Smooth muscle cell (in vitro differentiated cells): ENCODE measurements at regions not wholly inside any gene's neighbourhood (a gene's known extent, or its start where the extent isn't known, plus 50 kb on each side); places are given as distances from the start of the nearest gene placed in this dataset.

Experiments
- DNase-seq: peaks from one replicate; lab custom pipeline; 2025; ENCODE audit not compliant: unreplicated experiment; lab: John Stamatoyannopoulos, UW
- H2AFZ ChIP-seq: fragments of 200-600 bp; sonication (generic); 2 replicates; pipeline ENCODE4 v1.6.0; 2016; ENCODE audit warnings: antibody characterized with exemption, low read depth, mild to moderate bottlenecking
- H3F3A ChIP-seq: fragments of 200-600 bp; sonication (generic); 2 replicates; pipeline ENCODE4 v1.6.0; 2017; ENCODE audit warnings: antibody characterized with exemption, low read depth
- H3K27ac ChIP-seq: fragments of 200-600 bp; sonication (generic); 2 replicates; pipeline ENCODE4 v1.5.1; 2016; ENCODE audit warnings: low read depth, mild to moderate bottlenecking
- H3K27me3 ChIP-seq: fragments of 200-600 bp; sonication (generic); 2 replicates; pipeline ENCODE4 v1.6.1; 2016; ENCODE audit warnings: low read depth, mild to moderate bottlenecking
- H3K36me3 ChIP-seq: fragments of 200-600 bp; sonication (generic); 2 replicates; pipeline ENCODE4 v1.5.1; 2016; ENCODE audit warnings: low read depth
- H3K4me1 ChIP-seq: fragments of 200-600 bp; sonication (generic); 2 replicates; pipeline ENCODE4 v1.5.1; 2016; ENCODE audit warnings: low read depth
- H3K4me2 ChIP-seq: fragments of 200-600 bp; sonication (generic); 2 replicates; pipeline ENCODE4 v1.6.0; 2016; ENCODE audit warnings: mild to moderate bottlenecking
- H3K4me3 ChIP-seq: fragments of 200-600 bp; sonication (generic); 2 replicates; pipeline ENCODE4 v1.5.1; 2016; ENCODE audit warnings: mild to moderate bottlenecking
- H3K79me2 ChIP-seq: fragments of 200-600 bp; sonication (generic); 2 replicates; pipeline ENCODE4 v1.6.0; 2016; ENCODE audit warnings: low read depth, mild to moderate bottlenecking
- H3K9ac ChIP-seq: fragments of 200-600 bp; sonication (generic); 2 replicates; pipeline ENCODE4 v1.6.0; 2016; ENCODE audit warnings: low read depth
- H3K9me3 ChIP-seq: fragments of 200-600 bp; sonication (generic); replicated peaks from 2 replicates; pipeline ENCODE4 v1.5.1; 2016; ENCODE audit warnings: low read depth
- H4K20me1 ChIP-seq: fragments of 200-600 bp; sonication (generic); 2 replicates; pipeline ENCODE4 v1.6.0; 2016; ENCODE audit warnings: low read depth
- CTCF ChIP-seq: fragments of 200-600 bp; sonication (generic); IDR thresholded peaks from 2 replicates; pipeline ENCODE4 v1.5.1; 2017; ENCODE audit warnings: borderline replicate concordance, mild to moderate bottlenecking, antibody characterized with exemption; ENCODE audit not compliant: insufficient read depth, poor library complexity, severe bottlenecking
- WGBS: methylation state at CpG from one replicate; pipeline ENCODE4 v1.1.7; 2016; ENCODE audit warnings: low lambda C conversion rate; 5-methylcytosine and 5-hydroxymethylcytosine counted together

- Histone ChIP-seq H3K9me3 (no peaks in the 10 kb centered on the region), H3K27me3 (no peaks in the 10 kb centered on the region), H3K79me2 (no peaks in the 10 kb centered on the region), H3K4me2 (peak overlapping the region; percentile 10), H2AFZ (no peak overlapping the region), H3K4me1 (no peaks in the 10 kb centered on the region), H3K36me3 (no peaks in the 10 kb centered on the region), H3F3A (no peaks in the 10 kb centered on the region), H3K9ac (no peak overlapping the region), H3K4me3 (no peak overlapping the region), H3K27ac (no peak overlapping the region), H4K20me1 (no peaks in the 10 kb centered on the region)
- no peak for TF ChIP-seq CTCF
- 57% methylated on average over 1 of the region's 1 CpG for WGBS
- no peak for DNase-seq
Measured at GRCh38 chr5:60178101-60178500, 284.6 kb upstream of the PDE4D start.

GRCh38 chr5:60177596-60177995 is 284.1 kb upstream of the PDE4D start:
- TF ChIP-seq CTCF: no peak
- no peak overlapping the region for H3K4me2 ChIP-seq

GRCh38 chr5:60173667-60174066 is 280.1 kb upstream of the PDE4D start:
- H3K9ac ChIP-seq: no peak overlapping the region
- no peak overlapping the region for H2AFZ ChIP-seq
- no peaks in the 10 kb centered on the region for H4K20me1 ChIP-seq
- H3K4me3 ChIP-seq: no peak overlapping the region
- TF ChIP-seq CTCF: no peak
- H3K79me2 ChIP-seq: no peaks in the 10 kb centered on the region
- no peaks in the 10 kb centered on the region for H3K9me3 ChIP-seq
- no peaks in the 10 kb centered on the region for H3K4me1 ChIP-seq
- no peaks in the 10 kb centered on the region for H3K27me3 ChIP-seq
- H3F3A ChIP-seq: no peaks in the 10 kb centered on the region
- no peaks in the 10 kb centered on the region for H3K36me3 ChIP-seq
- no peak overlapping the region for H3K27ac ChIP-seq
- DNase-seq: no peak
- H3K4me2 ChIP-seq: no peak overlapping the region

More at GRCh38 chr5:60177596-60177995, 284.1 kb upstream of the PDE4D start:
- H3K4me1 ChIP-seq: no peaks in the 10 kb centered on the region
- H3K9ac ChIP-seq: no peak overlapping the region
- H2AFZ ChIP-seq: no peak overlapping the region
- H4K20me1 ChIP-seq: no peaks in the 10 kb centered on the region
- H3F3A ChIP-seq: no peaks in the 10 kb centered on the region
- no peaks in the 10 kb centered on the region for H3K27me3 ChIP-seq
- H3K36me3 ChIP-seq: no peaks in the 10 kb centered on the region
- H3K4me3 ChIP-seq: no peak overlapping the region
- no peak for DNase-seq
- WGBS: 56% methylated on average over 4 of the region's 4 CpGs
- H3K27ac ChIP-seq: no peak overlapping the region
- H3K9me3 ChIP-seq: no peaks in the 10 kb centered on the region
- H3K79me2 ChIP-seq: no peaks in the 10 kb centered on the region

GRCh38 chr5:60163762-60164161 is 270.2 kb upstream of the PDE4D start:
- H2AFZ ChIP-seq: no peak overlapping the region
- H3K9ac ChIP-seq: no peak overlapping the region
- no peaks in the 10 kb centered on the region for H3K9me3 ChIP-seq
- H3K4me3 ChIP-seq: no peak overlapping the region
- no peaks in the 10 kb centered on the region for H3F3A ChIP-seq
- H3K4me1 ChIP-seq: no peaks in the 10 kb centered on the region
- peak overlapping the region; percentile 61 for H3K27ac ChIP-seq
- H3K27me3 ChIP-seq: no peaks in the 10 kb centered on the region
- H3K4me2 ChIP-seq: no peak overlapping the region
- TF ChIP-seq CTCF: no peak
- no peaks in the 10 kb centered on the region for H4K20me1 ChIP-seq
- no peaks in the 10 kb centered on the region for H3K36me3 ChIP-seq
- DNase-seq: no peak
- WGBS: 80% methylated on average over 1 of the region's 1 CpG
- no peaks in the 10 kb centered on the region for H3K79me2 ChIP-seq
